Stimulated activated CD8-positive, alpha-beta memory T cell treated with anti-CD3 and anti-CD28 coated beads, Interleukin-7, amount 100 ng/mL, for 1 hour (primary cell): ENCODE measurements at regions not wholly inside any gene's neighbourhood (a gene's known extent, or its start where the extent isn't known, plus 50 kb on each side); places are given as distances from the start of the nearest gene placed in this dataset.
"Not testable (repeated sequence)": the region's sequence is repeated elsewhere in the genome, so short reads cannot be mapped to it uniquely, and the experiment has no call there.

ENCODE experiments used
- DNase-seq, 2 donors: peaks; one replicate each; pipeline ENCODE4 v3.0.0-alpha.2; 2020; ENCODE audit warnings: low read depth in 2 of 2

DNA sequence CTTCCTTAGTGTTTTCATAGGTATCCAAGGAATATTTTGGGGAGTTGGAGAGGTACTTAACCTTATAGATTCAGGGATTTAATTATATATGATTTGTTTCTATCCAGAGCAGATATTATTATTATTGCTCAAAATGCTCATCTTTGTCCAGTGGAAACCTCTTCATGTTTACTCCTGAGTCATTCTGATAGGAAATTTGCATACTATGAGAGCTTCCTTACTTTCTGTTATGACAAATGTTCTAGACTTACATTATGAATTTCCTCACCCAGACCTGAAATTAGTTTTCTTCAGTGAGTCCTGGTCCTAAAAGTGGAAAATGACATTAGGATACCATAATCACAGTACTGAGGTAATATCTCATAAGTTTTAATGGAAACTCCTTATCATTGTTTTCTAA, 57.5 kb upstream of the PLPPR5 start:
- DNase-seq = no peak

- DNase-seq = no peak
These were observed 64.5 kb upstream of the PLPPR5 start for GRCh38 chr1:99069146-99069545.

GRCh38 chr1:99078529-99078928, 73.9 kb upstream of the PLPPR5 start:
- DNase-seq = not testable (repeated sequence)

GRCh38 chr1:99082366-99082765, 77.7 kb upstream of the PLPPR5 start:
- no peak for DNase-seq

- DNase-seq = no peak
These were observed 78.7 kb upstream of the PLPPR5 start for GRCh38 chr1:99083338-99083737.

- no peak for DNase-seq
These were observed 79.9 kb upstream of the PLPPR5 start for GRCh38 chr1:99084562-99084961.

DNA sequence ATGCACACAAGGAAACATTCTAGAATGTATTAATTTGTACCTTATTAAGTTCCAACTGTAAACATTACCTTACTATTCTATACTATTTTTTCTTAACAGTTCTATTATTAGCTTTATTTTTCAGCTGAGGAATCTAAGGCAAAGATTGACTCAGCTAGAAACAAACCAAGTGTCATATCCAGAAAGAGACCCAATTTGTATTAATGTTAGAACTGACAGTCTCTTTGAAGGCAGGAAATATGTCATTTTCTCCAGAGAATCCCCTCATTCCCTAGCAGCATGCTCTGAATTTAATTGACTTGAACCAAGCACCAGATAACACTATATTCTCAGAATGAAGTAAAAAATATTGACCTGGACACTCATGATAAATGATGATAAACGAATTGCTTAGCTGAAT, 81.4 kb upstream of the PLPPR5 start:
- DNase-seq = no peak

- DNase-seq = no peak
These were observed 93.9 kb upstream of the PLPPR5 start for GRCh38 chr1:99098589-99098988.

DNA sequence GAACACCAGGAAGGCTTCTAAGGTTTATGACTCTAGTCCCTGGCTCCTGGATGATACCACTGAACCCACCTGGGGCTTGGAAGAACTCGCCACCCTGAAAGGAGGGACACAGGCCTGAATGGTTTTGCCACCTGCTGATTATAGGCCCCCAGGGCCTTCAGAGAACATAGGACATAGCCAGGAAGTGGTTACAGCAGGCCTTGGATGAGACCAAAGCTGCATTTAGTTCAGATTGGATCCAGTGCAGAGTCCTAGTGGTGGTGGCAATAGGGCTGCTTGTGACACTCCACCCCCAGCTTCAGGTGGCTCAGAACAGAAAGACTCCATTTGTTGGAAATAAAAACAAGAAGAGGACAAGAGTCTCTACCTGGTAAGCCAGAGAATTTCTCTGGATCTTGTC, 101.6 kb upstream of the PLPPR5 start:
- no peak for DNase-seq

- no peak for DNase-seq
These were observed 103.0 kb upstream of the PLPPR5 start for GRCh38 chr1:99107680-99108079.

DNA sequence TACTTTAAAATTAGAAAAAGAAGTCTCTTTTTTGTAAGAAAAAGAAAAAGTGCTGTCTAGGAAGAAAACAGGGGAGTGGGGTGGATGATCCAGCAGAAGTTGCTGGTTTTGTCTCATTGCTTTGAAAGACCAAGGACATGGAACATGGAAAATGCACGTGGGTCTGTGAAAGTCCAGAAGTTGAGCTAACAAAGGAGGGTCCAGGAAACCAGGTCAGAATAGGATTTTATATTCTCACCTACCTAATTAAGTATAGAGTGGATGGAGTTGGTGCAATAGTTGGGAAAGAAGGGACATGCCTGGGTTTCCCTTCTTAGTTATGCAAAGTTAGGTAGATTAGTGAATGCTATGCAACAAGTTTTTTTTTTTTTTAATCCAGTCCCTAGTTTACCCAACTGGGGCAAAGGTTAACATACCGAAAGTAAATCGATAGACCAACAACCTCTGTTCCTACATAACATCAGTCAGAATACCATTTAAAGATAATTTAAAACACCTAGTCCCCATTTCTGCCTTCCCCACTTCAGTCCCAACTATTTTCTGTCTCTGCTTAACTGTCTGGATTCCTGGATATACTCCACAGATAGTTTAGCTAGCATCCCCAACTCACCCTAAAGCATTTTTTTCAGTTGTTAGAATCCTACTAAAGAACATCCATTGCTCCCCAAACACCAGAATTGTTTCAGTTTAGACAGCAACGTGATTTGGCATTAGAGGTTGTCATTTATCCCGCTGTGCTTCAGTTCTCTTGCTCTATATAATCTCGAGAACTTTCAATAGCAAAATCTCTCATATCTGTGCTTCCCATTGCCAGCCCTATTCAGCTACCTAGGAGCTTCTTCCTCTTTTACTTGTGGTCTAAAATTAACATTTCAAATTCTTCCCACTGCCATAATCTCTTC, 105.7 kb upstream of the PLPPR5 start:
- DNase-seq = no peak

- DNase-seq = no peak
These were observed 110.6 kb upstream of the PLPPR5 start for GRCh38 chr1:99115231-99115630.

- no peak for DNase-seq
These were observed 114.5 kb upstream of the PLPPR5 start for GRCh38 chr1:99119188-99119587.

GRCh38 chr1:99122039-99122438, 117.4 kb upstream of the PLPPR5 start:
- DNase-seq = no peak

- DNase-seq = no peak
These were observed 119.3 kb upstream of the PLPPR5 start for GRCh38 chr1:99123936-99124335.

DNA sequence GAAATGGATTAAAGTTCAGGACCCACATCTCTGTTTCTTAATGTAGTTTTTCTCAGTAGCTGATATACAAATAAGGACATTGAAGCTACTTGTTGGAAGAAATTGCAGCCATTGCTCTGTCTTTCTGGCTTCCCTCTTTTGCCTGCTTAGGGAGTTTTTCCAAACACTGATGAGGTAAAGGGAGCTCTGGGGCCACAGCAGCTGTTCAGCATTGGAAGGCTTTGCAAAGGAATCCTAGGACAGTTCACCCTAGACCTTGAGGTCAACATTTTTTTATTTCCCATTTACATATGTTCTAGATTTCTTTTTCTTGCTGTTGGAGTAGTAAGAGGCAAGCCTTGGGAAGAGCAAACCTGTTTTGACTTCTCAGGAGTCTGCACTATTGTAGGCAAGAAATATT, 126.9 kb upstream of the PLPPR5 start:
- DNase-seq = no peak

- no peak for DNase-seq
These were observed 129.3 kb upstream of the PLPPR5 start for GRCh38 chr1:99133756-99134500.

DNA sequence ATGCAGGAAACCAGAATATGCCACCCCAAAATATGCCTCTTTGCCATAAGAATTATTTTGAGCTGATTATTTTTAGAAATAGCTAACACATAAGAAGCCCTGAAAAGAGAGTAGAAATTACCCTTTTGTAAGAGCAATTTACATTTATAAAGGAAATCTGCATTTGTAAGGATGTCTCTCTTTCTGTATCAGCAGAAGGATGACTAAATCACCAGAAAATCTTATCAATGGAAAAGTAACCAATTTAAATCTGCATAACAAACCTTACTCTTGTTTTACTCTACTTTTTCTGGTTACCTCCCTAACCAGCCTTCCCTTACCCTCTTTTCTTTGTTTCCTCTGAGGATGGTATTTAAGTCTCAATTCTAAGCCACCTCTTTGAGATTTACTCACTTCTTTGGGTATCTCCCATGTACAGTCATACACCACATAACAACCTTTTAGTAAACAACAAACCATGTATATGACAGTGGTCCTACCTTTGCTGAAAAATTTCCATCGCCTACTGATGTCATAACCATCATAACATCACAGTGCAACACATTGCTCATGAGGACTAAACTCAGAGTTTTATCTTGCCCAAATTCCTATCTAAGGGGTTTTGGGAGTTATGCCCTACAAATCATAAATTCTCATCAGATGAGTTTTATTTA, 126.6 kb upstream of the PLPPR4 start:
- no peak for DNase-seq

DNA sequence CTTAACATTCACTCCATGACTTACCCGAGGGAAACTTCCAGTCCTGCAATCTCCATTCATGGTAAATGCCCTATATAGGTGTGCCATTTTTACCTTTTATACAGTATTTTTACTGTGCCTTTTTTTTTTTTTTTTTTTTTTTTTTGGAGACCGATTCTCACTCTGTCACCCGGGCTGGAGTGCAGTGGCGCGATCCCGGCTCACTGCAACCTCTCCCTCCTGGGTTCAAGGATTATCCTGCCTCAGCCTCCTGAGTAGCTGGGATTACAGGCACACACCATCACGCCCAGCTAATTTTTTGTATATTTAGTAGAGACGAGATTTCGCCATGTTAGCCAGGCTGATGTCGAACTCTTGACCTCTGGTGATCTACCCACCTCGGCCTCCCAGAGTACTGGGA, 124.4 kb upstream of the PLPPR4 start:
- no peak for DNase-seq

DNA sequence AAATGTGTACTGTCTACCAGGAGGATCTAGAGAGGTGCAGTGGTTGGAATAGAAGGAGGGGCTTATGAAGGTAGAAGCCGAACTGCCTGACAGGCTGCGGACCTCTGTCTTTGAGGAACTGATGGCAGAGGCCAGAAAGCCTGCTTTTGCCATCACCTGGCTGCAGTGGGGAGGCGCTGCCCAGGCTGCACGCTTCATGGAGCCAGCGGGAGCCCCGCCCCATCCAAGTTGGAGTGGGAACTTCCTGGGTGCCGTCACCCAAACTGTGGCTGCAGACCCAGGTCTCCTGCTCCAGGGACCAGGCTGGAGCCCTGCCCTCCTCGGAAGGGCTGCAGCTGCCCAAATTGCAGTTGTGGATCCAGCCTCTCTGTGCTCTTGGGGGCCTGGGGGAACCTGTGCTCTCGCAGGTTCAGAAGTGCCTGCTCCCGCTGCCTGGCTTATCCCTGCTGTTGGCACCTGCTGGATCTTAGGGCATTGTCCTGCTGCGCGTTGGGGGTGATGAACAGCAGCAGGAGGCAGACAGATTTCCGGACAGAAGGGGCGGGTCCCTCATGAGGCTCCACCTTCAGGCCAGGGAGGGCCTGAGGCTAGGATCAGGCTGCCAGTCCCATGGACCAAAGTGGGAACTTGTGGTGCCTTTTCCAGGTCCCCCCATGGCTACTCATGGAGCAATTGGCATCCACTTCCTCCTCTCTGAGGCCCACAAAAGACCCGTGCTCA, 118.0 kb upstream of the PLPPR4 start:
- DNase-seq = no peak

GRCh38 chr1:99149952-99150351, 114.3 kb upstream of the PLPPR4 start:
- no peak for DNase-seq

DNA sequence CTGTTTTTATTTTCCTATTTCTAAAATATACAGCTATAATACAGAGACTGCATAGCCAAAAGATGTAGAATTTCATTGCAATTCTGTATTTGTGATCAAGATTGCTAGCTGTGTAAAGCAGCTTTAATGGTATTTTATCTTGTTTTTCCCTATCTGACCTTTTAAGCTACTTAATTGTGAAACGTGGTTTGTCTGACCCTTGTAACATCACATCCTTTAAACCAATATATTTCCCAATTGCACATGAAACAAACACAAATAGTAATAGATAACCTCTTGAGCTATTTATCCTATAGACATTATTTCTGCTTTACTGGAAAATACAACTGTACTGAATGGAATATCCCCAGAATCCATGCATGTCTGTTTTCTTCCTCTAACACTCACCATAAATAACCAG, 112.2 kb upstream of the PLPPR4 start:
- DNase-seq = no peak
